Smooth muscle cell (in vitro differentiated cells): ENCODE measurements at regions not wholly inside any gene's neighbourhood (a gene's known extent, or its start where the extent isn't known, plus 50 kb on each side); places are given as distances from the start of the nearest gene placed in this dataset.

Experiments used
- DNase-seq: peaks from one replicate; lab custom pipeline; 2025; ENCODE audit not compliant: unreplicated experiment; lab: John Stamatoyannopoulos, UW
- H2AFZ ChIP-seq: fragments of 200-600 bp; sonication (generic); 2 replicates; pipeline ENCODE4 v1.6.0; 2016; ENCODE audit warnings: antibody characterized with exemption, low read depth, mild to moderate bottlenecking
- H3F3A ChIP-seq: fragments of 200-600 bp; sonication (generic); 2 replicates; pipeline ENCODE4 v1.6.0; 2017; ENCODE audit warnings: antibody characterized with exemption, low read depth
- H3K27ac ChIP-seq: fragments of 200-600 bp; sonication (generic); 2 replicates; pipeline ENCODE4 v1.5.1; 2016; ENCODE audit warnings: low read depth, mild to moderate bottlenecking
- H3K27me3 ChIP-seq: fragments of 200-600 bp; sonication (generic); 2 replicates; pipeline ENCODE4 v1.6.1; 2016; ENCODE audit warnings: low read depth, mild to moderate bottlenecking
- H3K36me3 ChIP-seq: fragments of 200-600 bp; sonication (generic); 2 replicates; pipeline ENCODE4 v1.5.1; 2016; ENCODE audit warnings: low read depth
- H3K4me1 ChIP-seq: fragments of 200-600 bp; sonication (generic); 2 replicates; pipeline ENCODE4 v1.5.1; 2016; ENCODE audit warnings: low read depth
- H3K4me2 ChIP-seq: fragments of 200-600 bp; sonication (generic); 2 replicates; pipeline ENCODE4 v1.6.0; 2016; ENCODE audit warnings: mild to moderate bottlenecking
- H3K4me3 ChIP-seq: fragments of 200-600 bp; sonication (generic); 2 replicates; pipeline ENCODE4 v1.5.1; 2016; ENCODE audit warnings: mild to moderate bottlenecking
- H3K79me2 ChIP-seq: fragments of 200-600 bp; sonication (generic); 2 replicates; pipeline ENCODE4 v1.6.0; 2016; ENCODE audit warnings: low read depth, mild to moderate bottlenecking
- H3K9ac ChIP-seq: fragments of 200-600 bp; sonication (generic); 2 replicates; pipeline ENCODE4 v1.6.0; 2016; ENCODE audit warnings: low read depth
- H3K9me3 ChIP-seq: fragments of 200-600 bp; sonication (generic); replicated peaks from 2 replicates; pipeline ENCODE4 v1.5.1; 2016; ENCODE audit warnings: low read depth
- H4K20me1 ChIP-seq: fragments of 200-600 bp; sonication (generic); 2 replicates; pipeline ENCODE4 v1.6.0; 2016; ENCODE audit warnings: low read depth
- CTCF ChIP-seq: fragments of 200-600 bp; sonication (generic); IDR thresholded peaks from 2 replicates; pipeline ENCODE4 v1.5.1; 2017; ENCODE audit warnings: borderline replicate concordance, mild to moderate bottlenecking, antibody characterized with exemption; ENCODE audit not compliant: insufficient read depth, poor library complexity, severe bottlenecking
- WGBS: methylation state at CpG from one replicate; pipeline ENCODE4 v1.1.7; 2016; ENCODE audit warnings: low lambda C conversion rate; 5-methylcytosine and 5-hydroxymethylcytosine counted together

DNA sequence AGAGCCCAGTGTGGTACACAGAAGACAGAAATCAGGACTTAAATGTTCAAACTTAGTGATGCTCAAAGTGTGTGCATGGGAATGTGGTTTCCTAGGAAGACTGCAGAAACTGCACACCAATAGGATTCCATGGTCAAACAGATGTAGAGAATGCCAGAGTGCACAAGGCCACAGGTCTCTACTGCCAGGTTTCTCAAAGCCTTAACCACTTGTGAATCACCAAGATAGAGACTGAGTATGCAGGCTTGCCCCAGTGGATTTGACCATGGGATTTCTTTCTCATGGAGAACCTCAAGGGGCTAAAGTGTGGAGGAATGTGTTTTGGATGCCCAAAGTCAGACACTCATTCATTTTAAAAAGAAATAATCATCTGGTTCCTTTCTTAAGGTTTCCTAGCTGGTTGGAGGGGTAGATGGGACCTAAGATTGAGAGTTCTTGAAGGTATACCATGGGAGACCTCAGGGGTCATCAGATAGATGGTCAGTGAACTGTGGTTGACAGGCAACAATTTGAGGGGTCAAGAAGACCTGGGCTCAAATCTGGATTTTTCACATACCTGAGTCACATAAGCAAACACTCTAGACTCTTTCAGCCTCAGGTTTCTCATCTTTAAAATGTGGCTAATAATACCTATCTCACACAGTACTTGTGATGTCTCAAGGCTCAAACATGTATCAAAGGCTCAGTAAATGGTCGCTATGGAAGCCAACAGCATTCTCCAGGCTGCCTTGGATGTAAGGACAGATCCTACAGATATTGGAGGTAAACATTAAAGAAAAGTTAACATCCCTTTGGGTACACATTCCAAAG lies 81.1 kb downstream of the BOD1 start:
- no peak for TF ChIP-seq CTCF
- Histone ChIP-seq H3F3A (no peaks in the 10 kb centered on the region), H3K79me2 (no peaks in the 10 kb centered on the region), H3K36me3 (no peaks in the 10 kb centered on the region), H3K4me1 (no peaks in the 10 kb centered on the region), H3K4me3 (no peak overlapping the region), H3K27ac (no peak overlapping the region), H3K9ac (no peak overlapping the region), H2AFZ (no peak overlapping the region), H4K20me1 (no peaks in the 10 kb centered on the region), H3K27me3 (no peaks in the 10 kb centered on the region), H3K4me2 (no peak overlapping the region), H3K9me3 (no peaks in the 10 kb centered on the region)
- DNase-seq: no peak
- WGBS: 93% methylated on average over 1 of the region's 1 CpG

DNA sequence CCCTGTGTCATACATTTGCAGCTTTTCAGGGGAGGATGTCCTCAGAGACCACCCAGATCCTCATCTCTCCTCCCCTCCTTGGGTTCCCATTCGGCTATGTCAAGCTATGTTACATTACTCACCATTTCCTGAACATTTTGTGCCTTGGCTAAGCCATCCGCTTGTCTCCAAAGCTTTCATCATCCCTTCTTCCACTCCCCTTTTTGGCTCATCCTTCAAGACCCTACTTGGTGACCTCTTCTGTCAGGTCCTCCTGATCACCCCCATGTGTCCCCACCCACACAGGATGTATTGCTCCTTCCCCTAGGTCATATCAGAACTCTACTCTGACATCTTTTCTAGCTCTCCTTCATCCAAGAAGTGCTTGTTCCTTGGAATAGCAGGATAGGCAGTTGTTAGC lies 81.8 kb downstream of the BOD1 start:
- Histone ChIP-seq H3K9me3 (no peaks in the 10 kb centered on the region), H4K20me1 (no peaks in the 10 kb centered on the region), H3K36me3 (no peaks in the 10 kb centered on the region), H3K4me2 (no peak overlapping the region), H3K27me3 (no peaks in the 10 kb centered on the region), H2AFZ (no peak overlapping the region), H3K27ac (no peak overlapping the region), H3F3A (no peaks in the 10 kb centered on the region), H3K4me3 (no peak overlapping the region), H3K79me2 (no peaks in the 10 kb centered on the region), H3K4me1 (no peaks in the 10 kb centered on the region), H3K9ac (no peak overlapping the region)
- TF ChIP-seq CTCF: no peak
- DNase-seq: no peak
- 79% methylated on average over 2 of the region's 2 CpGs for WGBS

- Histone ChIP-seq H3K27me3 (no peaks in the 10 kb centered on the region), H3K27ac (no peak overlapping the region), H3K36me3 (no peaks in the 10 kb centered on the region), H3K4me1 (no peaks in the 10 kb centered on the region), H3K9ac (no peak overlapping the region), H4K20me1 (no peaks in the 10 kb centered on the region), H3F3A (no peaks in the 10 kb centered on the region), H3K4me2 (no peak overlapping the region), H3K79me2 (no peaks in the 10 kb centered on the region), H3K9me3 (no peaks in the 10 kb centered on the region), H3K4me3 (no peak overlapping the region), H2AFZ (no peak overlapping the region)
- no peak for DNase-seq
- WGBS: 28% methylated on average over 1 of the region's 1 CpG
- TF ChIP-seq CTCF: no peak
These were observed 82.4 kb downstream of the BOD1 start for GRCh38 chr5:173534031-173534430.
